Liver (tissue), 8 donors: ENCODE measurements at regions not wholly inside any gene's neighbourhood (a gene's known extent, or its start where the extent isn't known, plus 50 kb on each side); places are given as distances from the start of the nearest gene placed in this dataset.

Experiments used
- DNase-seq: peaks from one replicate; pipeline ENCODE4 v3.0.0-alpha.2; 2017; ENCODE audit warnings: low spot score
- H3K27ac ChIP-seq, 2 donors: one replicate each; pipeline ENCODE4 v1.7.0; 2013; ENCODE audit warnings: inconsistent platforms in 2 of 2, low read length in 2 of 2, control low read depth in 1 of 2, low read depth in 1 of 2, mild to moderate bottlenecking in 1 of 2
- H3K27me3 ChIP-seq, 4 donors: one replicate each; pipeline versions ENCODE4 v1.6.1 to v1.7.0; 2013; ENCODE audit warnings: low read length in 3 of 4, inconsistent platforms in 1 of 4, mild to moderate bottlenecking in 1 of 4, moderate library complexity in 1 of 4; ENCODE audit not compliant: control insufficient read depth in 4 of 4, insufficient read depth in 4 of 4
- H3K36me3 ChIP-seq, 4 donors: one replicate each; pipeline versions ENCODE4 v1.6.1 to v1.7.0; 2013; ENCODE audit warnings: low read length in 3 of 4, mild to moderate bottlenecking in 3 of 4, low read depth in 1 of 4, moderate library complexity in 1 of 4; ENCODE audit not compliant: control insufficient read depth in 4 of 4, insufficient read depth in 3 of 4
- H3K4me1 ChIP-seq, 4 donors: one replicate each; pipeline versions ENCODE4 v1.6.1 to v1.7.0; 2013; ENCODE audit warnings: low read length in 3 of 4, mild to moderate bottlenecking in 3 of 4, moderate library complexity in 1 of 4; ENCODE audit not compliant: control insufficient read depth in 4 of 4, insufficient read depth in 4 of 4
- H3K4me3 ChIP-seq, 3 donors: one replicate each; pipeline versions ENCODE4 v1.6.1 to v1.7.0; 2013; ENCODE audit warnings: low read length in 3 of 3, control low read depth in 1 of 3, low read depth in 1 of 3, mild to moderate bottlenecking in 1 of 3
- H3K9ac ChIP-seq, 2 donors: one replicate each; pipeline ENCODE4 v1.7.0; 2013; ENCODE audit warnings: low read length in 2 of 2, mild to moderate bottlenecking in 2 of 2, moderate library complexity in 2 of 2, control low read depth in 1 of 2, low read depth in 1 of 2
- H3K9me3 ChIP-seq, 4 donors: one replicate each; pipeline versions ENCODE4 v1.6.1 to v1.7.0; 2013; ENCODE audit warnings: low read length in 3 of 4; ENCODE audit not compliant: control insufficient read depth in 4 of 4
- EGR1 ChIP-seq, 2 donors: IDR thresholded peaks; 2 replicates each; pipeline ENCODE4 v1.6.1; 2016 to 2018; ENCODE audit warnings: antibody characterized with exemption in 2 of 2, low read depth in 2 of 2
- FOXA1 ChIP-seq: IDR thresholded peaks from 2 replicates; pipeline ENCODE4 v1.6.1; 2016; ENCODE audit warnings: antibody characterized with exemption
- FOXA2 ChIP-seq: IDR thresholded peaks from 2 replicates; pipeline ENCODE4 v1.6.1; 2016; ENCODE audit warnings: antibody characterized with exemption
- GABPA ChIP-seq, 2 donors: IDR thresholded peaks in 1 of 2; conservative IDR thresholded peaks in 1 of 2; 2 replicates each; pipeline ENCODE4 v1.6.1; 2016; ENCODE audit warnings: antibody characterized with exemption in 2 of 2, mild to moderate bottlenecking in 1 of 2, moderate library complexity in 1 of 2
- HNF4A ChIP-seq, 2 donors: conservative IDR thresholded peaks; 2 replicates each; pipeline ENCODE4 v1.6.1; 2016; ENCODE audit warnings: antibody characterized with exemption in 2 of 2, mild to moderate bottlenecking in 2 of 2
- HNF4G ChIP-seq: IDR thresholded peaks from 2 replicates; pipeline ENCODE4 v1.6.1; 2016; ENCODE audit warnings: antibody characterized with exemption
- JUND ChIP-seq, 2 donors: IDR thresholded peaks; 2 replicates each; pipeline ENCODE4 v1.6.1; 2016; ENCODE audit warnings: antibody characterized with exemption in 2 of 2
- NR2F2 ChIP-seq: IDR thresholded peaks from 2 replicates; pipeline ENCODE4 v1.6.1; 2016; ENCODE audit warnings: antibody characterized with exemption
- RAD21 ChIP-seq, 2 donors: IDR thresholded peaks; 2 replicates each; pipeline ENCODE4 v1.6.1; 2016; ENCODE audit warnings: antibody characterized with exemption in 2 of 2, mild to moderate bottlenecking in 2 of 2
- RXRA ChIP-seq, 2 donors: IDR thresholded peaks; 2 replicates each; pipeline ENCODE4 v1.6.1; 2017 to 2018; ENCODE audit warnings: antibody characterized with exemption in 2 of 2, mild to moderate bottlenecking in 1 of 2
- SP1 ChIP-seq: IDR thresholded peaks from 2 replicates; pipeline ENCODE4 v1.6.1; 2018; ENCODE audit warnings: antibody characterized with exemption, mild to moderate bottlenecking
- TAF1 ChIP-seq: conservative IDR thresholded peaks from 2 replicates; pipeline ENCODE4 v1.6.1; 2016; ENCODE audit warnings: antibody characterized with exemption, mild to moderate bottlenecking
- YY1 ChIP-seq: IDR thresholded peaks from 2 replicates; pipeline ENCODE4 v1.6.1; 2016; ENCODE audit warnings: antibody characterized with exemption, mild to moderate bottlenecking
- WGBS: extraction: QIAGEN DNeasy Blood & Tissue Kit; methylation state at CpG from one replicate; pipeline ENCODE4 v1.1.7; 2013; 5-methylcytosine and 5-hydroxymethylcytosine counted together
- TF ChIP-seq, protein P1 (sequence below): fragments of 150-350 bp; IDR thresholded peaks from 2 replicates; pipeline ENCODE4 v1.5.1; 2017; ENCODE audit warnings: improper control_type of control experiment, low read depth, low read length; ENCODE audit not compliant: missing input control
- TF ChIP-seq, protein P2 (sequence below): IDR thresholded peaks from 2 replicates; pipeline ENCODE4 v1.6.1; 2016; ENCODE audit warnings: antibody characterized with exemption
- TF ChIP-seq, protein P3 (sequence below): IDR thresholded peaks from 2 replicates; pipeline ENCODE4 v1.6.1; 2016; ENCODE audit warnings: antibody characterized with exemption
- TF ChIP-seq, protein P4 (sequence below): IDR thresholded peaks from 2 replicates; pipeline ENCODE4 v1.6.1; 2016; ENCODE audit warnings: antibody characterized with exemption, mild to moderate bottlenecking
- TF ChIP-seq, protein P5 (sequence below): IDR thresholded peaks from 2 replicates; pipeline ENCODE4 v1.6.1; 2016; ENCODE audit warnings: antibody characterized with exemption
- donor health status: healthy.
- donor health status: healthy.
- donor health status: healthy.
- donor health status: healthy.
- donor health status: healthy.

DNA sequence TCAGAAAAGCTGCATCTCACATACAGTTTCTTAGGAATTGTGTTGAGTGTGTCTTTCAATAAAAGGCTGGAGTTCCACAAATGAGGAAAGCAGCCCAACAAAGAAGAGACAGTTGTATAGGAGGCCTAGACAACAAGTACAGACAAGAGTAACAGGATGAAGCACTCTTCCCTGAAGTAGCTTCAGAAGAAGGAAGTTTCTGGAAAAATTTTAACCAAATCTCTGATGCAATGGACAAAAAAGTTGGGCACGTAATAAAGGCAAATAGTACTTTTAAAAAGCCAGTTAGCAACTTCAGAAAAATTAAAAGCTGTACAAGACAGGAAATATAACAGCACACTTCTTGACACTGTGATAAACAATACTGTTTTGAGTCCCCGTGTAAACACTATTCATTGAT is 134.1 kb upstream of the PLEKHG7 start:
- Histone ChIP-seq H3K9ac (no peak overlapping the region), H3K4me3 (no peak overlapping the region), H3K27me3 (no peaks in the 10 kb centered on the region), H3K9me3 (no peaks in the 10 kb centered on the region), H3K27ac (peak overlapping the region; percentile 72 to 73), H3K4me1 (peaks cover 5 to 33% (median 21%) of the 10 kb centered on the region in 4 donors), H3K36me3 (no peaks in the 10 kb centered on the region)
- TF ChIP-seq NR2F2 (no peak), HNF4G (no peak), YY1 (peak; percentile 57), SP1 (peak; percentile 33), FOXA2 (no peak), FOXA1 (no peak), HNF4A (conservative IDR thresholded peaks at IDR 0.05) (peak; percentile 19 to 22), RAD21 (IDR thresholded peaks at IDR 0.05) (peak; percentile 29 to 36), JUND (IDR thresholded peaks at IDR 0.05) (peak in 1 of 2 donors; percentile 12), TAF1 (no peak), EGR1 (IDR thresholded peaks at IDR 0.05; ENCODE audit: low read depth in 2 of 2) (no peak), GABPA (IDR thresholded peaks at IDR 0.05 in 1 of 2, conservative IDR thresholded peaks at IDR 0.05 in 1 of 2) (no peak), RXRA (IDR thresholded peaks at IDR 0.05) (peak in 1 of 2 donors; percentile 9)
- TF ChIP-seq, protein P1, sequence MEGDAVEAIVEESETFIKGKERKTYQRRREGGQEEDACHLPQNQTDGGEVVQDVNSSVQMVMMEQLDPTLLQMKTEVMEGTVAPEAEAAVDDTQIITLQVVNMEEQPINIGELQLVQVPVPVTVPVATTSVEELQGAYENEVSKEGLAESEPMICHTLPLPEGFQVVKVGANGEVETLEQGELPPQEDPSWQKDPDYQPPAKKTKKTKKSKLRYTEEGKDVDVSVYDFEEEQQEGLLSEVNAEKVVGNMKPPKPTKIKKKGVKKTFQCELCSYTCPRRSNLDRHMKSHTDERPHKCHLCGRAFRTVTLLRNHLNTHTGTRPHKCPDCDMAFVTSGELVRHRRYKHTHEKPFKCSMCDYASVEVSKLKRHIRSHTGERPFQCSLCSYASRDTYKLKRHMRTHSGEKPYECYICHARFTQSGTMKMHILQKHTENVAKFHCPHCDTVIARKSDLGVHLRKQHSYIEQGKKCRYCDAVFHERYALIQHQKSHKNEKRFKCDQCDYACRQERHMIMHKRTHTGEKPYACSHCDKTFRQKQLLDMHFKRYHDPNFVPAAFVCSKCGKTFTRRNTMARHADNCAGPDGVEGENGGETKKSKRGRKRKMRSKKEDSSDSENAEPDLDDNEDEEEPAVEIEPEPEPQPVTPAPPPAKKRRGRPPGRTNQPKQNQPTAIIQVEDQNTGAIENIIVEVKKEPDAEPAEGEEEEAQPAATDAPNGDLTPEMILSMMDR: no peak
- TF ChIP-seq, protein P2, sequence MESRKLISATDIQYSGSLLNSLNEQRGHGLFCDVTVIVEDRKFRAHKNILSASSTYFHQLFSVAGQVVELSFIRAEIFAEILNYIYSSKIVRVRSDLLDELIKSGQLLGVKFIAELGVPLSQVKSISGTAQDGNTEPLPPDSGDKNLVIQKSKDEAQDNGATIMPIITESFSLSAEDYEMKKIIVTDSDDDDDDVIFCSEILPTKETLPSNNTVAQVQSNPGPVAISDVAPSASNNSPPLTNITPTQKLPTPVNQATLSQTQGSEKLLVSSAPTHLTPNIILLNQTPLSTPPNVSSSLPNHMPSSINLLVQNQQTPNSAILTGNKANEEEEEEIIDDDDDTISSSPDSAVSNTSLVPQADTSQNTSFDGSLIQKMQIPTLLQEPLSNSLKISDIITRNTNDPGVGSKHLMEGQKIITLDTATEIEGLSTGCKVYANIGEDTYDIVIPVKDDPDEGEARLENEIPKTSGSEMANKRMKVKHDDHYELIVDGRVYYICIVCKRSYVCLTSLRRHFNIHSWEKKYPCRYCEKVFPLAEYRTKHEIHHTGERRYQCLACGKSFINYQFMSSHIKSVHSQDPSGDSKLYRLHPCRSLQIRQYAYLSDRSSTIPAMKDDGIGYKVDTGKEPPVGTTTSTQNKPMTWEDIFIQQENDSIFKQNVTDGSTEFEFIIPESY: peak; percentile 33
- TF ChIP-seq, protein P3, sequence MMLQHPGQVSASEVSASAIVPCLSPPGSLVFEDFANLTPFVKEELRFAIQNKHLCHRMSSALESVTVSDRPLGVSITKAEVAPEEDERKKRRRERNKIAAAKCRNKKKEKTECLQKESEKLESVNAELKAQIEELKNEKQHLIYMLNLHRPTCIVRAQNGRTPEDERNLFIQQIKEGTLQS: no peak
- TF ChIP-seq, protein P4, sequence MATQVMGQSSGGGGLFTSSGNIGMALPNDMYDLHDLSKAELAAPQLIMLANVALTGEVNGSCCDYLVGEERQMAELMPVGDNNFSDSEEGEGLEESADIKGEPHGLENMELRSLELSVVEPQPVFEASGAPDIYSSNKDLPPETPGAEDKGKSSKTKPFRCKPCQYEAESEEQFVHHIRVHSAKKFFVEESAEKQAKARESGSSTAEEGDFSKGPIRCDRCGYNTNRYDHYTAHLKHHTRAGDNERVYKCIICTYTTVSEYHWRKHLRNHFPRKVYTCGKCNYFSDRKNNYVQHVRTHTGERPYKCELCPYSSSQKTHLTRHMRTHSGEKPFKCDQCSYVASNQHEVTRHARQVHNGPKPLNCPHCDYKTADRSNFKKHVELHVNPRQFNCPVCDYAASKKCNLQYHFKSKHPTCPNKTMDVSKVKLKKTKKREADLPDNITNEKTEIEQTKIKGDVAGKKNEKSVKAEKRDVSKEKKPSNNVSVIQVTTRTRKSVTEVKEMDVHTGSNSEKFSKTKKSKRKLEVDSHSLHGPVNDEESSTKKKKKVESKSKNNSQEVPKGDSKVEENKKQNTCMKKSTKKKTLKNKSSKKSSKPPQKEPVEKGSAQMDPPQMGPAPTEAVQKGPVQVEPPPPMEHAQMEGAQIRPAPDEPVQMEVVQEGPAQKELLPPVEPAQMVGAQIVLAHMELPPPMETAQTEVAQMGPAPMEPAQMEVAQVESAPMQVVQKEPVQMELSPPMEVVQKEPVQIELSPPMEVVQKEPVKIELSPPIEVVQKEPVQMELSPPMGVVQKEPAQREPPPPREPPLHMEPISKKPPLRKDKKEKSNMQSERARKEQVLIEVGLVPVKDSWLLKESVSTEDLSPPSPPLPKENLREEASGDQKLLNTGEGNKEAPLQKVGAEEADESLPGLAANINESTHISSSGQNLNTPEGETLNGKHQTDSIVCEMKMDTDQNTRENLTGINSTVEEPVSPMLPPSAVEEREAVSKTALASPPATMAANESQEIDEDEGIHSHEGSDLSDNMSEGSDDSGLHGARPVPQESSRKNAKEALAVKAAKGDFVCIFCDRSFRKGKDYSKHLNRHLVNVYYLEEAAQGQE: peak; percentile 35
- TF ChIP-seq, protein P5, sequence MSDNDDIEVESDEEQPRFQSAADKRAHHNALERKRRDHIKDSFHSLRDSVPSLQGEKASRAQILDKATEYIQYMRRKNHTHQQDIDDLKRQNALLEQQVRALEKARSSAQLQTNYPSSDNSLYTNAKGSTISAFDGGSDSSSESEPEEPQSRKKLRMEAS: peak; percentile 56
- DNase-seq: no peak
- WGBS: 18% methylated on average over 2 of the region's 2 CpGs
